ENCODE measurements at regions not wholly inside any gene's neighbourhood (a gene's known extent, or its start where the extent isn't known, plus 50 kb on each side); places are given as distances from the start of the nearest gene placed in this dataset.

GRCh38 chr4:138788267-138788790 is 227.3 kb upstream of the NOCT start:
- TF ChIP-seq, protein P1, sequence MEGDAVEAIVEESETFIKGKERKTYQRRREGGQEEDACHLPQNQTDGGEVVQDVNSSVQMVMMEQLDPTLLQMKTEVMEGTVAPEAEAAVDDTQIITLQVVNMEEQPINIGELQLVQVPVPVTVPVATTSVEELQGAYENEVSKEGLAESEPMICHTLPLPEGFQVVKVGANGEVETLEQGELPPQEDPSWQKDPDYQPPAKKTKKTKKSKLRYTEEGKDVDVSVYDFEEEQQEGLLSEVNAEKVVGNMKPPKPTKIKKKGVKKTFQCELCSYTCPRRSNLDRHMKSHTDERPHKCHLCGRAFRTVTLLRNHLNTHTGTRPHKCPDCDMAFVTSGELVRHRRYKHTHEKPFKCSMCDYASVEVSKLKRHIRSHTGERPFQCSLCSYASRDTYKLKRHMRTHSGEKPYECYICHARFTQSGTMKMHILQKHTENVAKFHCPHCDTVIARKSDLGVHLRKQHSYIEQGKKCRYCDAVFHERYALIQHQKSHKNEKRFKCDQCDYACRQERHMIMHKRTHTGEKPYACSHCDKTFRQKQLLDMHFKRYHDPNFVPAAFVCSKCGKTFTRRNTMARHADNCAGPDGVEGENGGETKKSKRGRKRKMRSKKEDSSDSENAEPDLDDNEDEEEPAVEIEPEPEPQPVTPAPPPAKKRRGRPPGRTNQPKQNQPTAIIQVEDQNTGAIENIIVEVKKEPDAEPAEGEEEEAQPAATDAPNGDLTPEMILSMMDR (IDR thresholded peaks at IDR 0.05) = no peak
- no peak for TF ChIP-seq POLR2AphosphoS5 (IDR thresholded peaks at IDR 0.05)
- no peak for TF ChIP-seq POLR2A (IDR thresholded peaks at IDR 0.05)
